NCI-H2171 treated with DMSO at 0.1 percent for 48 hours (cell line): ENCODE measurements at regions not wholly inside any gene's neighbourhood (a gene's known extent, or its start where the extent isn't known, plus 50 kb on each side); places are given as distances from the start of the nearest gene placed in this dataset.
"Not testable (repeated sequence)": the region's sequence is repeated elsewhere in the genome, so short reads cannot be mapped to it uniquely, and the experiment has no call there.

Experiments
- DNase-seq: peaks from one replicate; lab custom pipeline; 2025; lab: John Stamatoyannopoulos, UW

DNA sequence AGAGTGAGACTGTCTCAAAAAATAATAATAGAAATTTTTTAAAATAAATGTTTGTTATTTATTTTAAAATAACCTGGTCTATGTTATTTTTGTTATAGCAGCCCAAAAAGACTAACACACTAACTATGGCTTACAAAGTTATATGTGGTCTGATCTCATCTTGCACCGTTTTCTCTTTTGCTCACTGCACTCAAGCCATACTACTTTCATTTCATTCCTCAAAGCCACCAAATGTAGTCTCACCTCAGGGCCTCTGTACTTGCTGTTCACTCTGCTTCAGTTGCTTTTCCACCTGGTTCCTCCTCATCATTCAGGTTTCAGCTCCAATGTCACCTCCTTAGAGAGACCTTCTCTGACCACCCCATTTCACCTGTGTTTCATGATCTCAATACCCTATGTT, 55.2 kb upstream of the MDM1 start:
- DNase-seq: no peak

DNA sequence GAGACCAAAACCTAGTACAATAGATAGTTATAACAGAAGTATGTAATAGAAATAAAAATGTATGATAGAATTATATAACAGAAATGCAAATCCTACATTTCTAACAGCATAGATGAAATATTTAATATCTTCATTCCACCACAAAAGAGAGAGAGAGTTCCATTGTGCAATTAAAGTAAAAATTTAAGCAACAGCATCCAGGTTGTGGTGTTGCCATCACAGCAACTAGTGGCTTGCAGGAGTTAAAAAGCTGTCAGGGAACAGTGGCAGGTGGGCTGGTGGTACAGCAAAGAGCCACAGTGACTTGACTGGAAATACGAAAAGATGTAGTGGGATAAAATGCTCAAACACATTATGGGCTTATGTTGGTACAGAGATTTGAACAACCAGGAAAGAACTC, 57.1 kb upstream of the MDM1 start:
- no peak for DNase-seq

DNA sequence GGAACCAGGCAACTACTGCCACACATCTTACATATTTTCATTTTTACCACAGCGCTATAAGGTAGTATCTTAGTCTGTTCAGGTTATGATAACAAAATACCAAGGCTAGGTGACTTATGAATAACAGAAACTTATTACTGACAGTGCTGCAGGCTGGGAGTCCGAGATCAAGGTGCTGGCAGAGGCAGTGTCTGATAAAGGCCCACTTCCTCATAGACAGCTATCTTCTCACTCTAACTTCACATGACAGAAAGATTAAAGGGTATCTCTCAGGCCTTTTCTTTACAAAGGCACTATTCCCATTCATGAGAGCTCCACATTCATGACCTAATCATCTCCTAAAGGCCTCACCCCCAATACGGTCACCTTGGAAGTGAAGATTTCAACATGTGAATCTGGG, 59.8 kb upstream of the MDM1 start:
- DNase-seq: no peak

DNA sequence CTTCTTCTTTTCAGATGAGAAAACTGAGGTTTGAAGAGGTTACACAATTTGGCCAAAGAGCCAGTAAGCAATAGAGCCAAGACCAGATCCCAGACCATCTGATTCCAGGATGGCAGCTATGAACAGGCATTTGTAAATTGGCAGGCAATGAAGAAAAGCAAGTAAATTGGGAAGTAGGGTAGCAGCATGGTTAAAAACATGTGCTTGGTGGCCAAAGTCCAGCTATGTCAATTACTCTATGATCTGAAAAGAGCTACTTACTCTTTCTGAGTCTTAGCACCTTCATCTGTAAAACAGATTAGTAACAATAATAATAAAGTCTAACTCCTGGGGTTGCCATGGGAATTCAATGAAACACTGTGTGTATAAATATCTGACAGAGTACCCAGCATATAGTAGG, 60.2 kb upstream of the MDM1 start:
- DNase-seq: no peak

DNA sequence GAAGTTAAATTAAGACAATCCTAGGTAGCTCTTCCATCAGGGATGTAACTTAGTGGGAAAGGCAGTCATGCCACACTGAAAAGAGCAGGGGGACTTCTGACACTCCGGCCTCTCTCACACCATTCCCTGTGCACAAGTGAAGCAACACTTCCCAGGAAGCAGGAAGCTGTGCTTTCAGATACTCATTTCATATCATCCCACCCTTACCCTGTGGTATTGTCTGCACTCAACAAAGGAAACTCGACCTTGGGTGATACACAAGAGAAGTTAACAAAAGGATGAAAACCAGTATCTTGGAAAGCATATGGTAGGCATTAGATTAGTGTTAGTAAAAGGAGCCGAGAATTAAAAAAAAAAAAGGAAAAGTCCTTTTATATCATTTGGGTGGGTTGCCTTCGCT, 61.3 kb upstream of the MDM1 start:
- DNase-seq: no peak

DNA sequence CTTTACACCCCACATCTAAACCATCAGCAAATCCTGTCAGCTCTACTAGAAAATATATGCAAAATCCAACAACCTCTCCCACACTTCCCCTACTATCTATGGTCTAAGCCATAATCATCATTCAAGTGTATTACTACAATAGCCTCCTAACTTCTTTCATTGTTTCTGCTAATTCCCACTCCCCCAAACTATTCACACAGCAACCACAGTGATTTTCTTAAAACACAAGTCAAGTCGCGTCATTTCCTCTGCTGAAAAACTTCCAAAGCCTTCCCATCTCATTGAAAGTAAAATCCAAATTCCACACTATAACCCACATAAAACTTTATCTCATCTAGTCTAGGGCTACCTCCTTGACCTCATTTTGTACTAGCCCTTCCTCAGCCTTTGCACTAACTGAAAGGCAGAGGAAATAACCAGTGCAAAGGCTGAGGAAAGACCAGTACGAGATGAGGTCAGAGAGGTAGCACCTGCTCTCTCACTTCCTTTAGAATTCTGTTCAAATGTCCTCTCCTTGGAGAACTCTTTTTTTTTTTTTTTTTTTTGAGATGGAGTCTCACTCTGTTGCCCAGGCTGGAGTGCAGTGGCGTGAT, 65.5 kb upstream of the MDM1 start:
- DNase-seq: no peak

DNA sequence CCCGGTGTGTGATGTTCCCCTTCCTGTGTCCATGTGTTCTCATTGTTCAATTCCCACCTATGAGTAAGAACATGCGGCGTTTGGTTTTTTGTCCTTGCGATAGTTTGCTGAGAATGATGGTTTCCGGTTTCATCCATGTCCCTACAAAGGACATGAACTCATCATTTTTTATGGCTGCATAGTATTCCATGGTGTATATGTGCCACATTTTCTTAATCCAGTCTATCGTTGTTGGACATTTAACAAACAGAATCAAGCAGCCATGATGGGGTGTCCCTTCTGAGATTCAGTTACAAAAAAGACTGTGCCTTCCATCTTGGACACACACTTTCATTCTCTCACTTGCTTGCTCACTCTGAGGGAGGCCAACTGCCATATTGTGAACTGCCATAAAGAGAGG, 66.5 kb upstream of the MDM1 start:
- DNase-seq: not testable (repeated sequence)

DNA sequence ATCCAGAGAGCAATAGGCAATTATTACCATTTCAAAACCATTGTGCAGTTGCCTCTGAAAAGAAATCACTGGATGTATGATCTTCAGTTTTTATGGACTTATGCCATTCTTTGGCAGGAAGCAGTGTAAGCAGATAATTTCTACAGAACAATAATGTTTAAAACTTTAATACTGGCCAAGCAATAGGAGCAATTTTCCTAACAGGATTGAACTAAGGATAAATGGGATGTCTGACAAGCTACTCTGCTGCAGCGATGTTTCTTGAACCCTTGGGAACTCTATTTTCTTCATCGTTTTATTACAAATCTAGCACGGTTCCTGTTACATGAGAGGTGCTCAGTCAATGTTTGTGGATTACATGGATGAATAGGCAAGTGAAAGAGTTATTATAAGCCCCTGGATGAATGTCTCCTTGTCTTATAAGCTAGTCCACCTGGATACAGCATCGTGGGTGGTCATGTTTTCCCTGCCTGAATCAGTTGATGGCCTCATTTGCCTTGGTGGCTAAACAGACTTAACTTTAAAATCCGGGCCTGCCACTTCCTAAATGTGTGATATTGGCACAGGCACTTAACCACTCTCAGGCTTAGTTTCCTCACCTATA, 68.2 kb upstream of the MDM1 start:
- peak; percentile 76 for DNase-seq

DNA sequence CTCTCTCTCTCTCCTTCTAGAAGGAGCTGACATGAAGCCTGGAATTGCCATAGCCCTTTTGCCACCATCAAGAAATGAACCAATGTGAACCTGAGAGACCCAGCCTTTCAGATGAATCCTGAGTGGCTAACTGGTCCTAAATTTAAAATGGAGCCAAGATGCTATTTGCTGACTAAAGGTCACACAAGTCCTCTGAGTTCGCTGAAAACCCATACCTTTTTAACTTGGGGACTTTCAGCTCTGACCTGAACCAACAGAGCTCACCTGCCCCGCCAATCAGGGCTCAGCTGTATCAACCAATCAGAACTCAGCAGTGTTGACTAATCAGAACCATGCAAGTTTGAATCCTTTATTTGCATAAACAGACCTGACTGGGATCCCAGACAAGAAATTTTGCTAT, 70.3 kb upstream of the MDM1 start:
- DNase-seq: no peak

DNA sequence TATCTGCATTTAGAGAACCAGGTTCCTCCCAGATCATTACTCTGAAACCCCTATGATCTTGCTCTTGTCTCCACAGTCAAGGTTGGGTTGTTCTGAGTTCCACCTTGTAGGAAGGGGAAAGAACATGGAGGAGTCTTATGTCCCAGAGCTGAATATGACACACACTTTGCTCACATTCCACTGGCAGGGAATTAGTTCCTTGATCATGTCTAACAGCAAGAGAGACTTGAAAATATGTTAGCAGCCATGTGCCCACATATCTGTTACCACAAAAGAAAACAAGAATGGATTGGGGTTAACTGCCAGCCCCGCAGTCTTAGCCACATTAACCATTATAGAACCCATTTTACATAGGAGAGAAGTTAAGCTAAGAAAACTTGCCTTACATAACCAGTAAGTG, 71.1 kb upstream of the MDM1 start:
- DNase-seq: no peak

DNA sequence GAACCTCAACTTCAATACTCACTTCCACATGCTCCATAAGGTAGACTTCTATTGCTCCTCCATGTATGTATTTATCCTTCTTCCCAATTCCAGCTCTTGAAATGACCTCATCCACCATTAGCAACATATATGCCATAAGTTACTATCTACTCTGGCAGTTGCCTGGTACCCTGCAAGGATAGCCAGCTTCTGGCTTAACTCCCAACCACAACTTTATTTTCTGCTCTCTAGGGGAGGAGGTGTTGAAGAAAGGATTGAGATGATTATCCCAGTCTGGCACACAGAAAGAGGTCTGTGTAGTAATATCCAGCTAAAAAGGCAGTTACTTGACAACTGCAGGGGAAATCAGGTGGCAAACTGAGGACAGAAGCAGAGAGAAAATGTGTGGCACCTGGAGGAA, 71.5 kb upstream of the MDM1 start:
- no peak for DNase-seq

DNA sequence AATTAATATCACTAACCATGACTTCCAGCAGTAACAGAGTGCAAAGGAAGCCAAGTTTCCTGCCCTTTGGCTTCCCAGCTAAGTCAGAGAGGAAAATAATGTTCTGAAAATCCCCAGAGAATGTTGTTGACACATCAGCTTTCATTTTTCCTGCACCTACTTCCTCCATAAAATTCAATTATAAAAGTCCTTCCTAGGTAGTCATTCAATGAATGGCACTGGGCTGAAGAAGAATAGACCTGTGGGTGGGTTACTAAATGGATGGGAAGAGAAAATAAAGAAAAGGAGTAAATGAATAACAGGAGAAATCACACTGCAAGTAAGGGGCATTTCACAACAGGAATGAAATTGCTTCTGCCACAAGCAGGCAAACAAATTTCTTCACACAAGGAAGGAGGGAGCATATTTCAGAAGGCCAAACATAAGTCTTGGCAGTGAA, 73.2 kb upstream of the MDM1 start:
- no peak for DNase-seq

DNA sequence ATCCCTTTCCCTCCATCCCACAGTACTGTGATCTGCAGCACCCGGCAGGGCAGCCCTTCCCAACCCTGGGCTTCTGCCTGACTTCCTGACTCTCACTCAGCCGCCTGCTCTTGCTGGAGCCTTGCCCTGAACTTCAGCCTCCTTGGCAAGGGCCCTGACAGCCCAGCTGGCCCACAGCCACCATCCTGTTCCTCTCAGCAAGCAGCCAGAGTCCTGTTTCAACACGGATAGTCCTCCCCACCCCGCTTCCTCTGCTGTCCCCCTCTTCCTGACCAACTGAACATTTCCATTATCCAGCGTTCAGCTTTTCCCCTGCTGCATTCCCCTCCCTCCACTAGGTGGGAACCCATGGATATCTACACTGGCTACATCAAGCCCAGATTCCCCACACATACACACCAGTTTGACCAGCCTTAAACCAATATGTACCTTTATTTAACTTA, 74.0 kb upstream of the MDM1 start:
- DNase-seq: peak; percentile 25

DNA sequence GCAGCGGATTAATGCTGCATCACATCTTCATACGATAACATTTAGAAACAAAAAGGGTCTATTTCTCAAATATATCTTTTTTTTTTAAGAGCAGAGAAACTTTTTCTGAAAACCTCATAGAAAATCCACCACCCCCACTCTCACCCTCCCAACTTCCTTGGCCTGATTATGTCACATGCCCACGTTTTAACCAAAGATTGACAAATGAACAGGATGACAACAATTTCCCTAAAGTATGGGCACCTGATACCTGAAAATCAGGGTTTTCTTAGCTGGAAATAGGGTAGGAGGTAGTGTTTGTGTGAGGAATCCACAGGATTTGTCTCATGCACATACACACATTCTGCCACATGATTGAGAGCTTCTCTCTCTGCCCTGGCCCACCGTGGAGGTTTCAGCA, 74.7 kb upstream of the MDM1 start:
- no peak for DNase-seq

DNA sequence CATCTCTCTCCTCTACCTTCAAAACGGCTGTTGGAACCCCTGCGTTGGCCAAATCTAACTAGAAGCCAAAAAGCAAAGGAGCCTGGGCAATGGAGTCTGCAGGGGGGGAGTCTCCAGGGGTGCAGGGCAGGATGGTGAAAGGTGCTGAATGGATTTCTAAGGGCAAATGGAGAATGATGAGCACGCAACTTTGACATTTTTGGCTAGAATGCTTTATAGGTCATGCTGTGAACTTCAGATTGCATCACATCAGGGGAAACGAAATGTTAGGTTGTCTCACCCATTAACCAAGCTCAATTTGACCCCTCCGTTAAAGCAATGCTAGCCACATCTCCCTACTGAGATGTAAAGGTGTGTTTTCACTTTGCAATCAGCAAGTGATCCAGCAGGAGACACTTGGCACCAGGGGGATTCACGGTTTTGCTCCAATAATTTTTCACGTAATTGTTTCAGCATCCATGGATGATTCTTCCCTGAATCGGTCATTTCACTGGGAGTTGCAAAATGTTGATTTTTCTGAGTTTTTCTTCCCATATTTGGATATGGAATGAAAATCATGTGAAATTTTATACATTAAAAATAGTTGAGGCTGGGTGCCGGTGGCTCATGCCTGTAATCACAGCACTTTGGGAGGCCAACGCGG, 78.0 kb upstream of the MDM1 start:
- no peak for DNase-seq

DNA sequence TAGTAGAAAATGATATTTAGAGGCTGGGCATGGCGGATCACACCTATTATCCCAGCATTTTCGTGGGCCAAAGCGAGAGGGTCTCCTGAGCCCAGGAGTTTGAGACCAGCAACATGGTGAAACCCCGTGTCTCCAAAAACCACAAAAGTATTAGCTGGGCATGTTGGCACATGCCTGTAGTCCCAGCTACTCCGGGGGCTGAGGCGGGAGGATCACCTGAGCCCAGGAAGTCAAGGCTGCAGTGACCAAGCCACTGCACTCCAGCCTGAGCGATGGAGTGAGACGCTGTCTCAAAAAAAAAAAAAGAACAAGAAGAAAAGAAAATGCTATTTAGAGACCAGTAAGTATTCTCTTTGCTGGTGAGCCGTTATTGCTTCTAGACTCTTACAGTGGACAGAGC, 79.2 kb upstream of the MDM1 start:
- no peak for DNase-seq

DNA sequence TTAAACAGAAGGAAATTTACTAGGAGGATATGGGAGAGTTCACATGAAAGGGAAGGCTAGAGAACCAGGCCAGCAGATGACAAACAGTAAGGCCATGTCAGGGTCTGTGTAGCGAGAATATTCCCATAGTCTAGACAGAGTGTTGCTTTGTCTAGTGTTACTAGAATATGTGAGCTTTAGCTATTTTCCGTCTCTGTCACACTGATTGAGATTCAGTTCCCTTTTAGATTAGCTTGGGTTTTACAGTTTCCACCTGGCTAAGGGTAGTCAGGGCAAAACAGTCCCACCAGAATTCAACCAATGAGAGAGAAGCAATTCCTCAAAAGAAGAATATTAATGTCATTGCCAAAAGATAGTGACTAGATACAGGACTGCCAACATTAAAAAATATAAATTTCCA, 82.8 kb upstream of the MDM1 start:
- no peak for DNase-seq

DNA sequence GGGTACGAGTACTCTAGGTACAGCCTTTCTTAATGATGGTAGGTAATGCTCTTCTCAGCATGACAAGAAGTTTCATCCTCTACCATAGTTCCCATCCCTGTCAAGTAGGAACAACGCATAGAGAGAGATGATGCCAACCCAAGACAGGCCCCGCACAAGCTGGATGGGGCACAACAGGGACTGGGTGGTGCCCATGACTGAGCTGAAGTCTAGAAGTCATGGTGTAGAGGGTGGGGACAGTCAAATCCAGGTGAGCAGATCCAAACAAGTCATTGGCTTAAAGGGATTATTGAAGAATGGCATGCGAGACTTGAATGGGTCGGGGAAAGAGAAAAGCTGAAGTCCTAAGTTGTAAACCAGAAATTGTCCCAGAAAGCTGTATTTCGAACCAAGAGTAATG, 84.2 kb upstream of the MDM1 start:
- no peak for DNase-seq

DNA sequence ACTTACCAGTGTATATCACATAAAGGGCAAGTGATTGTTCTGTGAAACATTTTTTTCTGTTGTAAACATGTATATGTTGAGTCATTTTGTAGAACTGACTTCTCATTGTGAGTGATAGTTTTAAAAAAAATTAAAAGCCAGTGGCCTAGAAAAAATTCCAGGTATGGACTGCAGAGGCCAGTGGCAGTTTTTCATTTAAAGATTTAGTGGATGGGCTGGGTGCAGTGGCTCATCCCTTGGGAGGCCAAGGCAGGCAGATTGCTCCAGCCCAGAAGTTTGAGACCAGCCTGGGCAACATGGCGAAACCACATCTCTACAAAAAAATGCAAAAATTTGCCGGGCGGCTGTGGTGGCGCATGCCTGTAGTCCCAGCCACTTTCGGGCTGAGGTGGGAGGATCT, 84.7 kb upstream of the MDM1 start:
- no peak for DNase-seq

DNA sequence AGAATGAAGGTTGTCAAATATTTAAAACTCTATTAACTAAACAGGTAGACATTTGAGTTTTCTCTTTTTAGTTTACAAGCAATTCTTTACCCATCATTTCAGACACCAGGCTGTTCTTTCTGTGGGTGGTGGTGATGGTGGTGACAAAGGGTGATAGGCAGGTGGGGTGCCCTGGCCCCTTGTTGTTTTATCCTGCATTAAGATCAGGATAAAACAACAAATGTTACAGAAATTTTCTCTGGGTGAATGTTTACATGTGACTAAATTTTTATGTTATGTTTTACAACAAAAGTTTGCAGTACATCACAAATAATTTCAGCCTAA, 85.9 kb upstream of the MDM1 start:
- no peak for DNase-seq

DNA sequence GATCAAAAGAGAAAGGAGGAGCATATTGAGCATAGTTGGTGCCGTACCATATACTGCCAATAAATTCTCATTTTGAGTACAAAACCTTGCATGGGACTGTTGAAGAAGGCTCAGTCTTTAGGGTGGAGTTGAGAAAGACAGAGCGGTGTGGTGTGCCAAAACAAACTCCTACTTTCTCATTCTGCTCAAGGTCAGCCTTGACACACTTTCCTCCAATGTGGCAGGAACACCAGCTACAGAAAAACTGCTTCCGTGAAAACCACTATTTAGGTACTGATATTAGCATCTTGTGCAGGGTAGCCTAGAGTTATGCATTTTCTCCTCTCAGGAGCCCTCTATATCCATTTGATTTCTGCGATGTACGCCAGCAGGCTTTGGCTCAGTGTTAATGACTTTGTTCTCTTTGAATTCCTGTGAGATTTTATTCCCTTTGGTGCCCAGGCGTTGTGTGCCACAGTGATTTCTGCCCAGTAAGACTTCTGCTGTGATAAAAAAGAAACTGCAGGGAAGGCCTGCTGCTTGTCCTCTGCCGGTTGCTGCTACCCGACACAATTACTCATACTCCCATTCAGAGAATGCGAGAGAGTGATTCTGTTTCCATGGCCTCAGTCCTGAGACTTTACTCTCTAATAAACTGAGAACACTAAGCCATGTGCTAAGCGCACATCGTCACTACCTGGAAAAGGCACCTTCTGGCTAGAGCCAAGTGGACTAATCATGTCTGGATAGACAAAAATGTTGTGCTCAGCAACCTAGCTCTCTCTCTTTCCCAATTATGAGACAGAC, 88.3 kb upstream of the MDM1 start:
- no peak for DNase-seq

DNA sequence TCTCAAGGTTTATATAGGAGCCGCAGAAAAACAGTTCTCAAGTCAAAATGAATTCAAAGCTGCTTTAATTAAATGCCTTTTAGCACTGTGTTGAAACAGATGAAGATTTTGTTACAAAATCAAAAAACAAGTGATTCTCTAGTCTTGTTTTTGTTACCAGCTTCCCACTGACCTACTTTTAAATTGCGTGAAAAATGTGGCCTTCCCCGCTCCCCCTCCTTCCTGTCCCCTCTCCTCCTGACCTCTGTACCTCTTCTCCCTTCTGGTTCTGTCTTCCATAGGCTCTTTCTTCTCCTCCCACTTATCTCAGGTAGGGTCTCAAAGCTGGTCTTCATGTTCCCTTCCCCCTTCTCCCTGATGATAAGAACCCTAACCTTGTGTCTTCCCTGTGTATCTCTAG, 90.0 kb upstream of the MDM1 start:
- DNase-seq: no peak

DNA sequence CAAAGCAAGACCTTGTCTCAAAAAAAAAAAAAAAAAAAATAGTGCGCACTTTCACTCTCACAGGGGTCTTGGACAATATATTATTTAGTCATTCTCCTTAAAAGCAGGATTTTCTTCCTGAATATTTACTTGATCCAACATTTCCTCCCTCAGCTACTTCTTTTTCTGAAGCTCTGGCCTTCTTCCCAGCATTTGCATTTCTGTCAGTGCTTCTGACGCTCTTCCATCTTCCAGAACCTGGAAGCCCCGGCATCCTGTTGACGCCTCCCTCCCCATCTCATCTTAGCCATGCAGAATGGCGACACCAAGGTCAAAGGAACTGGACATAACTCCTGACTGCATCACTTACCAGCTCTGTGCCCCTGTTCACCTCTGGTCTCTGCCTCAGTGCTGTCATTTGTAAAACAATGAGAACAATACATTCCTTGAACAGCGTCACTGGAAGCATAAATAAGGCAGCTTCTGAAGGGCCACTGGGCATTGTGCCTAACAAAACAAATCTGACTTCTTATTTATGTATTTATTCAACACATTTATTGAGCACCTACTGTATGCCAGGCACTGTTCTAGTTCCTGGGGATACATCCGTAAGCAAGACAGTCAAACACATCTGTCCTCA, 90.9 kb upstream of the MDM1 start:
- DNase-seq: no peak
